SJCRH30 (cell line): ENCODE measurements at regions not wholly inside any gene's neighbourhood (a gene's known extent, or its start where the extent isn't known, plus 50 kb on each side); places are given as distances from the start of the nearest gene placed in this dataset.

ENCODE experiments used
- DNase-seq, 2 experiments: peaks; one replicate each; pipeline ENCODE4 v3.0.0-alpha.2; 2015 to 2020
- H3K27ac ChIP-seq: fragments of 250-450 bp; sonication (Bioruptor Pico); 2 replicates; pipeline ENCODE4 v1.5.1; 2020; ENCODE audit warnings: mild to moderate bottlenecking, moderate library complexity
- H3K27me3 ChIP-seq: fragments of 250-450 bp; sonication (Bioruptor Pico); 2 replicates; pipeline ENCODE4 v1.5.1; 2020; ENCODE audit warnings: mild to moderate bottlenecking, moderate library complexity
- H3K36me3 ChIP-seq: fragments of 250-450 bp; sonication (Bioruptor Pico); 2 replicates; pipeline ENCODE4 v1.5.1; 2020; ENCODE audit warnings: mild to moderate bottlenecking, moderate library complexity
- H3K4me1 ChIP-seq: fragments of 250-450 bp; sonication (Bioruptor Pico); 2 replicates; pipeline ENCODE4 v1.5.1; 2020; ENCODE audit warnings: mild to moderate bottlenecking, moderate library complexity
- H3K4me3 ChIP-seq: fragments of 250-450 bp; sonication (Bioruptor Pico); 2 replicates; pipeline ENCODE4 v1.5.1; 2020; ENCODE audit warnings: mild to moderate bottlenecking, moderate library complexity
- H3K9me3 ChIP-seq: fragments of 250-450 bp; sonication (Bioruptor Pico); replicated peaks from 2 replicates; pipeline ENCODE4 v1.5.1; 2020; ENCODE audit warnings: mild to moderate bottlenecking, moderate library complexity

- H3K9me3 ChIP-seq, result no peaks in the 10 kb centered on the region
- H3K4me1 ChIP-seq, result no peaks in the 10 kb centered on the region
- no peak overlapping the region for H3K4me3 ChIP-seq
- no peak overlapping the region for H3K27ac ChIP-seq
- no peak for DNase-seq
- no peaks in the 10 kb centered on the region for H3K27me3 ChIP-seq
- no peaks in the 10 kb centered on the region for H3K36me3 ChIP-seq
Observed at GRCh38 chr4:178083968-178084367, 641.7 kb upstream of the AGA start.

- Histone ChIP-seq H3K27ac (no peak overlapping the region), H3K36me3 (no peaks in the 10 kb centered on the region), H3K4me3 (no peak overlapping the region), H3K9me3 (no peaks in the 10 kb centered on the region), H3K4me1 (no peaks in the 10 kb centered on the region), H3K27me3 (no peaks in the 10 kb centered on the region)
- peak in 1 of 2 experiments; percentile 1 for DNase-seq
Observed at GRCh38 chr4:178086320-178086719, 644.1 kb upstream of the AGA start.

GRCh38 chr4:178090640-178091411, 648.6 kb upstream of the AGA start:
- no peaks in the 10 kb centered on the region for H3K4me1 ChIP-seq
- H3K36me3 ChIP-seq, result no peaks in the 10 kb centered on the region
- H3K27ac ChIP-seq, result no peak overlapping the region
- no peaks in the 10 kb centered on the region for H3K9me3 ChIP-seq
- no peak for DNase-seq
- H3K27me3 ChIP-seq, result no peaks in the 10 kb centered on the region
- H3K4me3 ChIP-seq, result no peak overlapping the region

DNA sequence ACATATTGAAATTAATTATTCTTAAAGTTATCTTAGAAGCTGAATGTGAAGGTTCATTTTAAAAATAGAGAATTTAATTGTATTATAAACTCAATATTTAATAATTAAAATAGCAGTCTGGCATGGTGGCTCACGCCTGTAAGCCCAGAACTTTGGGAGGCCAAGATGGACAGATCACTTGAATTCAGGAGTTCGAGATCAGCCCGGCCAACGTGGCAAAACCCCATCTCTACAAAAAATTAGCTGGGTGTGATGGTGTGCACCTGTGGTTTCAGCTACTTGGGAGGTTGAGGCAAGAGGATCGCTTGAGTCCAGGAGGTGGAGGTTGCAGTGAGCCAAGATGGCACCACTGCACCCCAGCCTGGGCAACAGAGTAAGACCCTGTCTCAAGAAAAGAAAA, 659.9 kb upstream of the AGA start:
- no peak for DNase-seq
- Histone ChIP-seq H3K4me3 (no peak overlapping the region), H3K4me1 (no peaks in the 10 kb centered on the region), H3K27me3 (no peaks in the 10 kb centered on the region), H3K27ac (no peak overlapping the region), H3K36me3 (no peaks in the 10 kb centered on the region), H3K9me3 (no peaks in the 10 kb centered on the region)

GRCh38 chr4:178105242-178105641, 663.0 kb upstream of the AGA start:
- H3K4me1 ChIP-seq, result no peaks in the 10 kb centered on the region
- H3K4me3 ChIP-seq, result no peak overlapping the region
- H3K36me3 ChIP-seq, result no peaks in the 10 kb centered on the region
- no peaks in the 10 kb centered on the region for H3K9me3 ChIP-seq
- DNase-seq, result no peak
- H3K27me3 ChIP-seq, result no peaks in the 10 kb centered on the region
- no peak overlapping the region for H3K27ac ChIP-seq

DNA sequence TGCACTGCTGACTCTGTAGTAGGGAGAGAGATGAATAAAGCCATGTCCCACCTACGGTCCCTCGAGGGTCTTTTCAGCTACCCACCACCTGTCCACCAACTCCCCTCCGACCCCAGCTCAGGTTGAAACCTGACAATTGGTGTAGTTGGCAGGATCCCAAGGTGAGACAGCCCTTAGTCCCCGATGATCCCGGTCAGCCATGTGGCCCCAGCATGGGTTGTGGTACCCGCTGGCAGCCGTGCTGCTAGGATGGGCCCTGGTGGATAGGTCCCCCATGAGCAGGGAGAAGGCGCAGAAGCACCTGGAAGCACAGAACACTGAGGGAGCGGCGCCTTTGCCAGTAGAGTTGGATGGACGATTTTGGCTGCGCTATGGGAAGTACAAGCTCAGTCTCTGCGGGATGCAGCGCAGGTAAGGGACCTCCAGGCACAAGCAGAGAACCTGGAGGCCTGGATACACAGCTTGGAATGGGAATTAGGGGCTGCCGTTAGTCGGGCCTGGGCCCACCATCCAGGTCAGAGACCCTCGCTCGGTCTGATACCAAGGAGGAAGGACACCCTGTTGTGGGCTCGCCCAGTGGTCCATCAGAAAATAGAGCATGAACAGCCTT, 694.6 kb upstream of the AGA start:
- no peak overlapping the region for H3K27ac ChIP-seq
- no peak overlapping the region for H3K4me3 ChIP-seq
- no peak for DNase-seq
- no peaks in the 10 kb centered on the region for H3K9me3 ChIP-seq
- H3K4me1 ChIP-seq, result no peaks in the 10 kb centered on the region
- H3K36me3 ChIP-seq, result no peaks in the 10 kb centered on the region
- no peaks in the 10 kb centered on the region for H3K27me3 ChIP-seq

DNA sequence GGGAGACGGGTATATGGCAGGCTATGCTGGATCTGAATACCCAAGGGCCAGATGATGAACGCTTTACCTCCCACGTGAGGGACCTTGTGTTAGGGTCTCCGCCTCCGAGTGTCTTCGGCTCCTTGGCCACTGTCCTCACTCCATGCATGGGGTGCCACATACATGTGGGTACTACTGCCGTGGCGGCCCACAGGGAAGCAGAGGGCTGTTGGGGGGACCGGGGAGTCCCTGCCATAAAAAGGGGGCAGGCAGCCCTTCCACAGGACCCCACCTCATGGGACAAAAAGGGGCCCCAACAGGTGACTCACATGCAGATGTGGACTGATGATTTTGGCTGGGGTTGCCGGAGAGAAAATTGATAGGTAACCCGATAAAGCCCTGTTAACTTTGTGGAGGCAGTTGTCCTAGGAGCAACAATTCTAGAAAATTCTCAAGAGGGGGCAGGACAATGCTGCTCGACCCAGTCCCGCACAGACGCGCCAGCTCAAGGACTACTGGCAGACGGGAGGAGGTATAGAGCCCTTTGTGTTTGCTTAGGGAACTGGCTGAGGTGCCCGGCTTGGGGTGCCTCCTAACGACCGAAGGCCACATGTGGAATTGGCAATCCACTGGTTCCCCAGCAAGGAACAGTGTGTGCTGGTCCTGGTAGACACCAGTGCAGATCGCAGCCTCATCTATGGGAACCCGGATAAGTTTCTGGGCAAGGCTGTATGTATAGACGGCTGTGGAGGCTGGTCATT, 695.7 kb upstream of the AGA start:
- H3K4me3 ChIP-seq, result no peak overlapping the region
- H3K27me3 ChIP-seq, result no peaks in the 10 kb centered on the region
- H3K36me3 ChIP-seq, result no peaks in the 10 kb centered on the region
- H3K27ac ChIP-seq, result no peak overlapping the region
- DNase-seq, result no peak
- no peaks in the 10 kb centered on the region for H3K4me1 ChIP-seq
- no peaks in the 10 kb centered on the region for H3K9me3 ChIP-seq

DNA sequence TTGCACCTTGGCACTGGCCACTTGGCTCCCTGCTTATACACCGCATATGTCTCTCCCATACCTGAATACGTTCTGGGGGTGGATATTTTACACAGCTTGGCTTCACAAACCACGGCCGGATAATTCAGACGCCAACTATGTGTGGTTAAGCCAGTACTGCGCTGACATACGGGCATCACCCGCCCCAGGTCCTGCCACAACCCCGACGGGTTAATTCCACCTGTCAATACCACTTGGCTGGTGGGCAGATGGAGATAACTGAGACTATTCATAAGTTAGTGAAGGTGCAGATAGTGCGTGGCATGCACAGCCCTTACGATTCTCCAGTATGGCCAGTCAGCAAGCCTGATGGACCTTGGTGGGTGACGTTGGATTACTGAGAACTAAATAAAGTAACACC, 696.3 kb upstream of the AGA start:
- no peak for DNase-seq
- no peaks in the 10 kb centered on the region for H3K36me3 ChIP-seq
- H3K9me3 ChIP-seq, result no peaks in the 10 kb centered on the region
- no peak overlapping the region for H3K4me3 ChIP-seq
- no peak overlapping the region for H3K27ac ChIP-seq
- no peaks in the 10 kb centered on the region for H3K27me3 ChIP-seq
- H3K4me1 ChIP-seq, result no peaks in the 10 kb centered on the region

DNA sequence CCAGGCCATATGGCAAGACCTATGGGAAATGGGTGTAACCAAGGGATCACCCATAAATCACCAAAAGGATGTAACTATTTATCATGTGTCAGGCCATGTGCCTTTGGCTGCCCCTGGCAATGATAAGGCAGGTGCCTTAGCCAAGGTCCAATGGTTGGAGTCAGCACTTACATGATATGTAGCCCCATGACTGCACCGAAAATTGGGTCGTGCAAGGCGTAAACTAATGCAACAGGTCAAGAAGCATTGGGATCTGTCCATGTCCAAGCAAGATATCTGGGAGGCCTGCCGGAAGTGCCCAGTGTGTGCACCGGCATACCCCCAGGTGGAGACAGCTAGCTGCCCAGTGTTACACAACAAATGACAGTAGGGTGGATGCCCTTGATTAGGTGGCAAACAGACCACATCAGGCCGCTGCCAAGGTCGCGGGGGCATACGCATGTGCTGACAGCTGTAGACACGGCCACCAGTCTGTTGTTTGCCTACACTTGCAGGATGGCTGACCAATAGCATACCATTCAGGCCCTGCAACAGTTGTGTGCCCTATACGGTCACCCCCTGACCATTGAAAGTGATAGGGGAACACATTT, 698.2 kb upstream of the AGA start:
- Histone ChIP-seq H3K9me3 (no peaks in the 10 kb centered on the region), H3K27ac (no peak overlapping the region), H3K36me3 (no peaks in the 10 kb centered on the region), H3K4me1 (no peaks in the 10 kb centered on the region), H3K27me3 (no peaks in the 10 kb centered on the region), H3K4me3 (no peak overlapping the region)
- DNase-seq, result no peak

- Histone ChIP-seq H3K27me3 (no peaks in the 10 kb centered on the region), H3K27ac (no peak overlapping the region), H3K9me3 (no peaks in the 10 kb centered on the region), H3K4me3 (no peak overlapping the region), H3K36me3 (no peaks in the 10 kb centered on the region), H3K4me1 (no peaks in the 10 kb centered on the region)
- no peak for DNase-seq
Observed at GRCh38 chr4:178142724-178143123, 700.5 kb upstream of the AGA start.

DNA sequence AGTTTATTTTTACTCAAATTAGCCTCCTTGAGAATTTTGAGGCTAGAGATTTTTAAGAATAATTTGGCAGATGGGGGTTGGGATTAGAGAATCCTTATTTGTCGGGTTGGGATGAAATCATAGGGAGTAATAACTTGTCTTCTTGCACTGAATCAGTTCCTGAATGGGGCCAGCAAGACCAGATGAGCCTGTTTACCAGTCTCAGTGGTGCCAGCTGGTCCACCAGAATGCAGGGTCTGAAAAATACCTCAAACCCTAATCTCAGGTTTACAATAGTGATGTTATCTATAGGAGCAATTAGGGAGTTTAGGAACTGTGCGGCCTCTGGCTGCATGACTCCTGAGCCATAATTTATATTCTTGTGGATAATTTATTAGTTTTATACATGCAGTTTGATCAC, 705.9 kb upstream of the AGA start:
- H3K4me1 ChIP-seq, result no peaks in the 10 kb centered on the region
- DNase-seq, result no peak
- no peaks in the 10 kb centered on the region for H3K36me3 ChIP-seq
- no peaks in the 10 kb centered on the region for H3K9me3 ChIP-seq
- no peak overlapping the region for H3K27ac ChIP-seq
- H3K4me3 ChIP-seq, result no peak overlapping the region
- no peaks in the 10 kb centered on the region for H3K27me3 ChIP-seq

- no peaks in the 10 kb centered on the region for H3K36me3 ChIP-seq
- H3K27me3 ChIP-seq, result no peaks in the 10 kb centered on the region
- H3K27ac ChIP-seq, result no peak overlapping the region
- no peak for DNase-seq
- H3K4me1 ChIP-seq, result no peaks in the 10 kb centered on the region
- H3K4me3 ChIP-seq, result no peak overlapping the region
- H3K9me3 ChIP-seq, result no peaks in the 10 kb centered on the region
Observed at GRCh38 chr4:178165251-178165950, 723.2 kb upstream of the AGA start.

DNA sequence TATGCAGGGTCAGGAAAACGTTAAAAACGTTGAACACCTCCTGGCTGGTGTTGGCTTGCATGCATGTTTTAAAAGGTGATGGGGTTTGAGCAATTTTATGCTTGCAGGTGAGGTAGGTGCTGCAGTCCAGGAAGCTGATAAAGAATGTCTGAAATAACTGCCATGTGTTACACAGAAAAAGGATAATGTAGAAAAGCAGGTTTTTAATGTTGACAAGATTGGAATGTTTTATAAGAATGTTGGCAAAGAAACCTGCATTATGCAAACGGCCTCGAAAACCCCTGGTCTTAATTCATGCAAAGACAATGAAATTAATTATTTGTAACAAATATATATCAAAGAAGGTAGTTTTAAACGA, 723.7 kb upstream of the AGA start:
- no peak overlapping the region for H3K27ac ChIP-seq
- H3K9me3 ChIP-seq, result no peaks in the 10 kb centered on the region
- H3K27me3 ChIP-seq, result no peaks in the 10 kb centered on the region
- no peaks in the 10 kb centered on the region for H3K36me3 ChIP-seq
- H3K4me1 ChIP-seq, result no peaks in the 10 kb centered on the region
- no peak for DNase-seq
- no peak overlapping the region for H3K4me3 ChIP-seq

GRCh38 chr4:178173771-178174170, 731.5 kb upstream of the AGA start:
- Histone ChIP-seq H3K4me1 (no peaks in the 10 kb centered on the region), H3K27me3 (no peaks in the 10 kb centered on the region), H3K36me3 (no peaks in the 10 kb centered on the region), H3K9me3 (no peaks in the 10 kb centered on the region), H3K27ac (no peak overlapping the region), H3K4me3 (no peak overlapping the region)
- DNase-seq, result no peak

- no peak for DNase-seq
- H3K9me3 ChIP-seq, result no peaks in the 10 kb centered on the region
- H3K36me3 ChIP-seq, result no peaks in the 10 kb centered on the region
- H3K4me3 ChIP-seq, result no peak overlapping the region
- H3K27me3 ChIP-seq, result no peaks in the 10 kb centered on the region
- no peak overlapping the region for H3K27ac ChIP-seq
- no peaks in the 10 kb centered on the region for H3K4me1 ChIP-seq
Observed at GRCh38 chr4:178174756-178175155, 732.5 kb upstream of the AGA start.
